Activated gamma-delta T cell treated with Interleukin-2 at 50 U/mL for 16 hours (primary cell): ENCODE measurements at regions not wholly inside any gene's neighbourhood (a gene's known extent, or its start where the extent isn't known, plus 50 kb on each side); places are given as distances from the start of the nearest gene placed in this dataset.

ENCODE experiments used
- DNase-seq: peaks from one replicate; pipeline ENCODE4 v3.0.0-alpha.2; 2020

DNA sequence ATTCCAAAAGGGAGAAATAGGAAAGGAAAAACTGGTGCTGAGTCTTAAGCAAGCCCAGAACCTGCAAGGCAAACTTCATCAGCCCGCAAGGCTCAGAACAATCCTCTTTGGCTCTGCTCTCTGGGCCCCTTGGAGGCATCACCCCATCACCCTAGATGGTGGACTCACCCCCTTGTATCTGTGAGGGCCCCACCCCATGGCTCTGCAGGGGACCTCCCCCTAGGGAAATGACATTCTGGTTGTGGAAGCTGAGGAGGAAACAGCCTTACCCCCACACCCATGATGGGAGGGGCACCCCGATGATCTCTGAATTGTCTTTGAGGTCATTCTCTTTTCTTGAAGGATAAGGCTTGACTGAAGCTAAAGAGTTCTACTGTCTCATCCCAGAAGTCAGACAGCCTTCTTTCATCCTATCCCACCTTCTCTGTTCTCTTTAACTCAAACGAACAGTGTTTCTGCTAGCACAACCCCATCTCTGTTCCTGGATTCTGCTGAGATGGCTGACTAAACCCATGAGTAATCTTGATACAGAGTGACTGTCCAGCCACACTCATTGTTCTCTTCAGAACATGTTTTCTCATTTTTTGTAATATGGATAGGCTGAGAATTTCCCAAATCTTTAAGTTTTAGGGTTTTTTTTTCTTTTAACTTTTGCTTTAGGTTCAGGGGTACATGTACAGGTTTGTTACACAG lies 492.1 kb upstream of the MYT1L start:
- no peak for DNase-seq

DNA sequence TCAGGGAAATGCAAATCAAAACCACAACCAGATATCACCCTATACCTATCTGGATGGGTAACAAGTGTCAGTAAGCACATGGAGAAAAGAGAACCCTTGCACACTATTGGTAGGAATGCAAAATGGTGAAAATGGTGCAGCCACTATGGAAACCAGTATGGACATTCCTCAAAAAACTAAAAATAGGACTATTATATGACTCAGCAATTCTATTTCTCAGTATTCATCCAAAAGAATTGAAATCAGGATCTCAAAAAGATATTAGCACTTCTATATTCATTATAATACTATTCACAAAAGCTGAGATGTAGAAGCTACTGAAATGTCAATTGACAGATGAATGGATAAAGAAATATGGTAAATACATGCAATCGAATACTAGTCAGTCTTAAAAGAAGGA lies 491.1 kb upstream of the MYT1L start:
- no peak for DNase-seq

DNA sequence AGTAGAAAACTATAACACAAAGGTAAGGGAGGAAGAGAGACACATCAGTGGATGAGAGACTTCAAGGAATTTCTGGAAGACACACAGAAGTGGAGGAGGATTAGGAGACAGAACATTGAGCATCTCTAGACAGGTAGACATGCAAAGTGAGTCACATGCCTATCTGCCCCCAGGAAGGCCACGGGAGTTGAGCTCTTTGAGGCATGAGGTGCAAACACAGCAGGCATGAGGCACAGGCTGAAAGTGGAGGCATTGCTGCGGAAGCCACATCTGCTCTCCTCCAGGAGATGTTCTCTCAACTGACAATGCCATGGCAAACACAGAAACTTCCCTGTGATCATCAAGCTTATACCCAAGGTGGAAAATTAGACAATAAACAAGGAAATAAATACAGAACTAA lies 481.6 kb upstream of the MYT1L start:
- DNase-seq = no peak

DNA sequence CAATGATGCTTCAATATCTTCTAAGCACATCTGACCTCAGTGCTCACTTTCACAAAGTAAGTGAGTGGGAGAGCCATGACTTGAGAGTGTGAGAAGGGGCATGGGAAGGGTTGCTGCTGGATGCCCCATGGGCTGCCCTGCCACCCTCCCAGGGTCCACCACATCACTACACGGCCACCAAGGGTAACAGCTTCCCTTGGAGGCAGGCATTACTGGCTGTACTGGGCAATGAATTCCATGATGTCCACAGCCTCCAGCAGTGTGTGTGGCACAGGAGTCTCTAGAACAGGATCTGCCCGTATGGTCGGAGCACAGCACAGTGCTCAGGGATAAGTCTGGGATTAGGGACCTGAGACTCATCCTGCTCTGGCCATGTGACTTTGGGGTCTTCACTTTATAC lies 481.0 kb upstream of the MYT1L start:
- DNase-seq = no peak

DNA sequence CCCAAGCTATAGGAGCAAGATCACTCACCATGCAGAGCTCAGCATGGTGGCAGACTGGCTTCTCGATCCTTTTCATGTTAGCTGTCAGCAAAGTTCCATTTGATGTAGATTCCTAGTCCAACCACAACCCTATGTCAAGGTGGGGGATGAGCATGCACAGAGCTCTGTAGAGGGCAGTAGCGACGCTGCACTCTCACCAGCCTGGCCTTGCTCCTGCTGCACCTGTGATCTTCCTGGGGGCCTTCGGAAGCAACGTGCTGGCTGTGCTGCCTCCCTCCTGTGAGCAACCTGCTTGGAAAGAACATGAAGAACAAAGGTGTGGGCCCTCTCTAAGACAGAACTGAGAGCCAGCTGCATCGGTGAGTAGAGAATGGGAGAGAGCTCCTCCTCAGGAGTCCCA lies 479.4 kb upstream of the MYT1L start:
- no peak for DNase-seq

DNA sequence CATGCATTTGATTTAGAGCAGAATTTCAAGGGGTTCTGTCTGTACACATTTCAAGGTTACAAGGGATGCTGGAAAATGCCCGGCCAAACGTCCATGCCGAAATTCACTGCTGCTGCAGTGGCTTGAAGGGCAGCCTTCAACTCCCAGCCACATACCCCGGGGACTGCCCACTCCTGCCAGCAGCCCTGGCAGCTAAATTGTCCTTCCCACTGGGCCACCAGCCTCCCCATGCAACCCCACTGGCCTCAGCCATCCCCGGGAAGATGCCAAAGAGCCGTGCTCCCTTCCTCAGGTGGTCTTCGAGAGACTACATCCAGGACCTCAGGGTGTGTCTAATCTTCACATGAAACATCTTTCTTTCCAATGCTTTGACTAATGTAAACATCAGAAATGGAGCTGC lies 478.7 kb upstream of the MYT1L start:
- DNase-seq = no peak

DNA sequence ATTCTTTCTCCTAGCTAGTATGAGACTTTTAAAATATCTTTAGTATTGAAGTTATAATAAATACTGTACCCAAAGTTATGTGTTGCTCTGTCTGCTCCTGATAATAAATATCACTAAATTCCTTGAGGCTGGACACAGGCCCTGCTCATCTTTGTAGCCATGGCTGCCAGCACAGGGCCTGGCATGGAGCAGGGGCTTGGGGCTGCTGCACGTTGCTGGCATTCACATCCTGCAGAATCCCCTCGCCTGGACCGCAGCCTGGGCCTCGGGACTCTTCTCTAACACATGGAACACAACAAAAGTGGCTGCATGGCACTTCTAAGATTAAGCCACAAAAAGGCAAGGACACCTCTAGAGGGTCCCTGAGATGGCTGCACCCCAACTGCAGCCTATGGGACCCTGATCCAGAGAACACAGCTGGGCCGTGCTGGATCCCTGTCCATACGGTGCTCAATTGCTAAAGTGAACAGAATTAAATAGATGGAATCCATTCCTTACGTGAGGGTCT lies 477.5 kb upstream of the MYT1L start:
- no peak for DNase-seq

DNA sequence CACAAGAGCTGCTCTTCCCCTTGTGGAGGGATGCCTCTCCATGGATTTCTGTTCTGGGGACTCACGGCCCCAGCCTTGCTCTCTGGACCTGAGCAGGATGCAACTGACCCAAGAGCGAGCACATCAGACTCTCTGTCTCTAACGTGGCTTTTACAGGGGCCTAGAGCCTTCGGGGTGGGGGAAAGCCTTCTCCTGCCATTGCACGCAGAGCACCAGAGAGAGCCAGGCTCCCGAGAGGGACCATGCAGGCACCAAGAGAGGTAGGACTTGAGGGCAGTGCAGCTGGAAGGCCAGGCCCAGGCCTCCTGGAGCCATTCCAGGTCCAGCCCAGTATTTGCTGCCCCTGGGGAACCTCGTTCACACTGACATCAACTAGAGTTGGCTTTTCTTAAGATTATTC lies 475.6 kb upstream of the MYT1L start:
- no peak for DNase-seq

DNA sequence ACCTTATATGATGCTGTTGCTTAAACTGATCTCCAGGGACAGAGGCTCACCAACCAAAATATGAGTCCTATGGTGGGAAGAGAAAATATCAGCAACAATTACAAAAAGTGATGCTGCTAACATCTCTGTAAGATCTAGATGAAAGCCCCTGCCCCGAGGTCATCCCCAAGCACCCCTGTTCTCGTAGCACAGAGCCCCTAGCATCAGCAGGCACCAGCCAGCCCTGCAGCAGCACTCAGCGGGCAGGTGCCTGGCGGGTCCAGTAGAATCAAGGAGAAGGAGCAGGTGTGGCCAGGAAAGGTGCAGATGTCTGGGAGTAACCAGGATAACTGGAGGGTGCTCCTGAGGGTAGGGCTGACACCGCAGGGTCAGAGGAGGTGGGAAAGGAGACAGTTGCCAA lies 474.2 kb upstream of the MYT1L start:
- no peak for DNase-seq

DNA sequence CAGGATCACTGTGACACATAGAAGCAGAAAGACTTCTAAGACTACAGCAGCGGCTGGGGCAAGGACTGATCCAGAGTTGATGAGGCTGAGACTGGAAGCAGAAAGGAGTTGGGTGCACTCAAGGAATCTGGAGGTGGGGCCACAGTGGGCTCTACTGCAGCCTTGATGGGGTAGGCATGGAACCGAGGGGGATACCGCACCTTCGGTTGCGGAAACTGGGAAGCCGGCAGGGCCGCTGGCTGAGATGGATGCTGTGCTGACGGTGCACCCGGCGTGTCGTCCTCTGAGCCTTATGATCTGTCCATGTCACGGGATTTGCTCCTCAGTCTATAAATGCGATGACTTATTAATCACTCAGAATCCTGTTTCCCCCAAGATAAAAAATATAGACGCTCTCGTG lies 473.5 kb upstream of the MYT1L start:
- no peak for DNase-seq

DNA sequence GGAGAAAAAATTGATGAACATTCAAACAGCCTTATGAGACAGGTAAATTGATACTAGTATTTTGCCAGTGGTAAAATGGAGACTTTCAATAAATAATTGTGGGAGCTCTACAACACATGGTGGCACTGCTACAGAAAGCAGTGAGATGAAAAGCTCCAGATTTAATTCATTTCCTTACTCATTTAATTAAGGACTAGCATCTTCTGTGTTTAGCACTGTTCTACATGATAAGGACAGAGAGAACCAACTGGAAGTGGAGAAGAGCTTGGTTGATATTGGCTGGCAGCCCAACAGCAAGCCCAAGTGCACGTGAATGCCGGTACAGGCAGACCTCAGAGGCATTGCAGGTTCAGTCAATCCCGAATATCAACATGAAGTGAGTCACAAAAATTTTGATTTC lies 470.4 kb upstream of the MYT1L start:
- no peak for DNase-seq

DNA sequence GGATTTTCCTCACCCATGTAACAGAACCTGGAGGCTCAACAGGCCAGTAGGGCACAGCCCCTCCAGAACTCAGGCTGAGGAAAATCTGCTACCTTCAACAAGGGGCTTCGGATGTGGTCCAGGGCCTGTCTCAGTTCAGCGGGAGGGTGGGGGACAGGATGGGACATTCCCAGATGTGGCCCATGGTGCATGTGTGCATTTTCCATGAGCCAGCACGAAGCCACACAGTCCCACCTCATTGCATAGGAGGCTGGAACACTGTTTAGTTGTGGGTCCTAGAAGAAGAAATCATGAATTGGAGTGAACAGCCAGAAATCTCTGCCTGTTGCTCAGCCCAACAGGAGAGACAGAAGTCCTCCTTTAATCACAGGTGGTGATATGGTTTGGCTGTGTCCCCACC lies 469.6 kb upstream of the MYT1L start:
- DNase-seq = no peak

DNA sequence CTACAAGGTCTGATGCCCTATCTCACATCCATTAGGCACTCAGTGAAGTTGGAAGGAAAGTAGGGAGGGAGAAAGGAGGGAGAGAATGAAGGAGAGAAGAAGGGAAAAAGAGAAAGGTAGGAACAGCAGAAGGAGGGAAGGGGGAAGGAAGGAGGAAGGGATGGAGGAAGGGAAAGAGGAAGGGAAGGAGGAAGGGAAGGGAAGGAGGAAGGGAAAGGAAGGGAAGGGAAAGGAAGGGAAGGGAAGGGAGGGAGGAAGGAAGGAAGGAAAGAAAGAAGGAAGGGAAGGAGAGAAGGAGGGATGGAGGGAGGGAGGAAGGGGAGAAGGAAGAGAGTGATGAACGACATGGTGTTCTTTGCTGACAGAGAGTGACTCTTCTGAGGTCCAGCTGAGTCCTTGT lies 468.9 kb upstream of the MYT1L start:
- DNase-seq = no peak

DNA sequence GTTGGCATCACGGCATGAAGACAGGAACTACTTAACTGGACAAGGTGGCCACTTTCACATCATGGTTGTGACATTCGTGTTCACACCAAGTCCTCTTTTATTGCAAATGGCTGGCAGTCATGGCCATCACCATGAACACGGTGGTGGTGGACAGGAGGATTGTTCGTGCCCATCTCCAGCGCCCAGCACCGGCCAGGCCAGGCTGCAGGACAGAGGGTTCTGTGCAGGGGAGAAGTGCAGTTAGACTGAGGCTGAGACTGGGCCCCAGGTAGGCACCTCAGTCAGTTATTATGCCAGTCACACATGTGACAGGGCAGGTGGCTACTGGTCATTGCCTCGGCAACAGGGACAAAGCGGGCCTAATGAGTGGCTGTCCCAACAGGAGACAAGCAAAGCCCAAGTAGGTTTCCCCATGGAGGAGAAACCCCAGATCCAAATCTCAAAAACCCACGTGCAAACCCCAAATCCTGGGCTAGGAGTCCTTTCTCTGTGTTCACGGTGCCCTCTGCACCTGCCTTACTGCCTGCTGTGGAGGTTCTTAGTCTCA lies 468.1 kb upstream of the MYT1L start:
- no peak for DNase-seq

DNA sequence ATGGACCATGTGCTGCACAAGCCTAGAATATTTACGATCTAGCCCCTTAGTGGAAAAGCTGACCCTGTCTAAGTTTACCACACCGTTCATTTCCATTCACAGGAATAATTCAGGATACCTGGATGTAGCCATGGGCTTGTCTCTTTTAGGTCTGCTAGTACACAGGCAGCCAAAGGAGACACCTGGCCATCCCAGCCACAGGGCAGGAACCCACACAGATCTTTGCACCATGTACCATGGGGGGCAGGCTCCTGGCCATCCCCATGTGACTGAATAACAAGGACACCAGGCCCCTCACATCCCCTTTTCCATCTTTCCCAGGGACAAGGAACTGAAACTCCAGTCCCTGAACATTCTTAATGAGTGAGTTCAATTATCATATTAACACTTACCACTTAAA lies 467.3 kb upstream of the MYT1L start:
- DNase-seq = no peak

DNA sequence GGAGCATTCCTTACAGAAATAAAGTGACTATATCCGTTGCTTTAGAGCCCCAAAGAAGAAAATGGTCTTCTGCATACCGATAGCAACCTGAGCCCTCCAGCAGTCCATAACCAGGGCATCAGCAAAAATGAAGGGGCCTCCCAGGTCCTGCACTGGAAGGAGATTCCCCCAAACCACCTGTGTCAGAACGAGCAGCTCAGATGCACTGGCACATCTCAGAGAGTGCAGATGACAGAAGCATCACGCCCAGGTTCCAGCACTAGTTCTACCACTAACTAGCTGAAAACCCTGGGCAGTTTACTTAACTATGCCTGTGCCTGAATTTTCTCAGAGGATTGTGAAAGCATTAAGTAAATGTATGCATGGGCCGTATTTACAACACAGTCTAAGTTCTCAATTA lies 466.7 kb upstream of the MYT1L start:
- no peak for DNase-seq

DNA sequence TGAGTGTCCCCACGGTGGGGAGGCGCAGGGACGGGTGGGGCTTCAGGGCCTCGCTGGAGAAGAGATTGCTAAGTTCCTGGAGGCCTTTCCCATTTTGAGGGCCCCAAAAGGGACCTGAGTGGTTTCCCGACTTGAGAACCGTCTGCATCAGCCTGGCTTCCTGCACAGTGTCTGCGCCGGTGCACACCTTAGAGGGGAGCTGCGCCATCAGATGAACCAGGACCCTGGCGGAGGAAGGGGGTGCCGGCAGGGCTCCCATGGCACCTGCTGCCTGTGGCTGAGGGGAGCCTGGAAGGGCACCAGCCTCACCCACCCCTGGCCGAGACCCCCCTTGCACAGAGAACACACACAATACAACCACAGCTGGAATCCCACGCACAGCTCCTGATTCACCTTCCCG lies 465.1 kb upstream of the MYT1L start:
- no peak for DNase-seq

DNA sequence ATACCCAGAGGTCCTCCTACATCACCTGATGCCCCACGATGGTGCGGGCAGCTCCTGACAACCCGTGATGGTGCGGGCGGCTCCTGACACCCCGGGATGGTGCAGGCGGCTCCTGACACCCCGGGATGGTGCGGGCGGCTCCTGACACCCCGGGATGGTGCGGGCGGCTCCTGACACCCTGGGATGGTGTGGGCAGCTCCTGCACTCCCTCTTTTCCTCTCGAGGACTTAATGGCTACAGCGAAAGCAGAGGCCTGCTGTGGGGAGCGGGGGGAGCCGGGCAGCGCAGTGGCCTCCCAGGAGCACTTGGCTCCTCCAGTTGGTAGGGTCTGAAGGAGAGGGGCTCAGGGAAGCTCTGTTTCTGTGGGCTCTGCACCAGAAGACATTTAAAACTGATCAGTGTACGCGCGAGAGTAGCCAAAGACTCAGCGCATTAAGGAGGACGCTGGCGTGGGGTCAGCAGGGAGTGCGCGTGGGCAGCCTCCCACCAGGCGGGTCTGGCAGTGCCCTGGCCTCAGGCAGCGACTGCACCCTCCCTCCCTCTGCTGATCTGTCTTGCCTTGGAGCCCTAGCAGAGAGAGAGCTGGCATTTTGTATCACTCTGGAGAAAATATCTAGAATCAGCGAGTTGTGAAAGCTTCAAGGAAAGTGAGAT lies 464.5 kb upstream of the MYT1L start:
- DNase-seq = no peak

DNA sequence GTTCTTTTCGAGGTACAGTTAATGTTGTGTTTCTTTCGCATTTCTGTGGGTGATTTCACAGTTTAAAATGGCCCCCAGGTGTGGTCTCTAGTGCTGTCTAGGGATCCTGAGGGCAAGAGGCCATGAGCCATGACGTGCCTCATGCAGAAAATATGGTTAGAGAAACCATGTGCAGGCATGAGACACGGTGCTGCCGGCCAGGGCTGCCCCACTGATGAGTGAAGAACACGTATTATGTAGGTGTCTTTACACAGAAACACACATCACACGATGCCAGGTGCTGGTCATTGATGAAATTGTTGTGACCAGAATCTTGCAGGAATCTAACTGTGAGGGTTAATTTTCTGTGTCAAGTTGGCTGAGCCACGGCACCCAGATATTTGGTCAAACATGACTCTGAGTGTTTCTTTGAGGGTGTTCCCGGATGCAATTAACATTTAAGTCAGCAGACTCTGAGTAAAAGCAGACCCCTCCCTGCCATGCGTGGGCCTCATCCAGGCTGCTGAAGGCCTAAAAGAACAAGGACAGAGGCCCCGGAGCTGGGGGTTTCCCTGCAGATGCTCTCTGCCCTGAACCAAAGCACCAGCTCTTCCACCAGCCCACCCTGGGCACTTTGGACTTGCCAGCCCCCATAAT lies 463.0 kb upstream of the MYT1L start:
- no peak for DNase-seq

DNA sequence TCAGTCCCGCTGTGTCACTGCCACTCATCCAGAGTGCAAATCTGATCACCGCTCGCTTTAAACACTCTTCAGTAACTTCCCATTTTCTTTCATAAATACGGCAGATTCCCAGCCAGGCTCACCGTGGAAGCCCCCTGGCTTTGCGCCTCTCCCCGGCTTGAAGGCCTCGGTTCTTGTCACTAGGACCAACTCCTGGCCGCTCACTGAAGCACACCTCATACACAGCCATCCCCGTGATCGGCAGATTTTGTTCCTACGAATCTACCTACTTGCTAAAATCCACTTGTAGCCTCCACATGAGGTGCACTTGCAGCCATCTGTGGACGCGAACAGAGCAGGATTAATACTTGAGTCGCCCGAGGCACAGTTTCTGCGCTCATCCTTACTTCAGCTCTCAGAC lies 462.4 kb upstream of the MYT1L start:
- DNase-seq = no peak

DNA sequence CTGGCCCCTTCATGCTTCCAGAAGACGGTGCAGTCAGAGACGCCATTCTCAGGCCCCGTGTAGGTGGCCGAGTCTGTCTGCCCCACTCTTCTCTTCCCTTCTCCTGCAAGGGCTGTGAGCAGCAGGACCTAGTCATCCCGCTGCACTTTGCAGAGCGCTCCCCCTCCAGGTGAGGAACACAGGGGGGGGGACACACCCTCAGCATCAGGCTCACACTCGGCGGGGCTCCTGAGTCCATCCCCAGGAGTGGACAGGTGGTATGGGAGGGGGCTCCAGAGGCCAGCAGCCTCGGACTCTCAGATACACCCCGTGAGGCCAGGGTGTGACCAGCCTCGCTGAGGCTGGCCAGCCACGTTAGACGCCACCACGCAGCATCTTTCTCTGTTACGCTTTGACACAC lies 460.5 kb upstream of the MYT1L start:
- no peak for DNase-seq

DNA sequence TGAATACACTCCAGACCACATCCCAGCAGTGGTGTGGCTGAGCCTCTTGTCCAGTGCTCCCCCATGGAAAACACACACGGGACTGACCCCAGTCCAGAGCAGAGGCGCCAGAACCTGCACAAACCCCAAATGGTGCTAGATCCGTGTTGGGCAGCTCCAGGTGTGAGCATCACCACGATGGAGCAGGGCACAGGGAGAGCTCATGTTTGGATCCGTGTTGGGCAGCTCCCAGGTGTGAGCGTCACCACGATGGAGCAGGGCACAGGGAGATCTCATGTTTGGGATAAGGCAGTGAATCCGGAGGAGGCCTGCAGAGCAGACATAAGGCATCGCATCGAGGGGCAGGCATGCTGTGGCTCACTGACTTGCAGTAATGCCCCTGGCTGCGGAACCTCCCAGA lies 460.0 kb upstream of the MYT1L start:
- DNase-seq = no peak

DNA sequence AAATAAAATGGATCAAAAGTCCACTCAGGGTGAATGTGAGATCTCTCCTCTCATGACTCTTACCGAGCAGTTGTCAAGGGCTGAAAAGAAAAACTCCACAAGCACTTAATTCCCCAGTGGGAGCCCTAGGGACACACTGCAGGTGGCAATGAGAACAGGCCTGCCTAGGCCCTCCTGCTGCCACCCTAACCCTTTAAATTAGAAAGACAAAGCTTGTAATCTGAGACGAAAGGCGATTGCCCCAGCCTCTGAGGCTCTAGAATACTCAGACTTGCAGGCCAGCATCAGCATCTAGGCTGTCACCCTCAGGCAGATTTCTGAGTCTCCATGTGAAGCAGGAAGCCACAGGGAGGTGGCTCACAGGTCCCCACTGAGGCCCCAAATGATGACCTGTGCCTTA lies 457.0 kb upstream of the MYT1L start:
- no peak for DNase-seq

DNA sequence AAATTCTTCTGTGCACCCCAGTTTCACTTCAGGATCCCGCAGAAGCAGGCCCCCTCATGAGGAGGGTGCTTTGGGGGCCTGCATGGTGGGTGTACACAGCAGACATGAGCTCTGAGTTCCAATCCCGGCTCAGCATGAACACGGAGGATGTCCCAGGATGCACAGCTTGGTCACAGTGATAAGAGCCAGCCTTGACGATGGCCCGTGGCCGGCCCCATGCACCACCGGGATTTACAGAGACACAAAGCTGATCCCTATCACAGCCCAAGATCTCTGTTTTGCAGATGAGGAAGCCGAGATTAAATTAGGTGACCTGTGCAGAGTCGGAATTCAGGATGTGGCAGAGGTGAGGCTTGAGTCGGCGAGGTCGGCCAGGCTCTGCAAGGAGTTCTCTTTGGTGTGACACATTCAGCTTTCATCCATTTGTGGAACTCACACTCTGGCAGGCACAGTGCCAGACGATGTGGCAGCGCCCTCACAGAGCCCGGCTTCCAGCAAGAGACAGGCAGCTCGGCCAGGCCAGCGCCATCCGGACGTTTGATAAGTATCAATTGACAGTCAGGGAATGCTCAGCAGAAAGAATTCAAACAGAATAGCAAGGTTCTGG lies 456.3 kb upstream of the MYT1L start:
- DNase-seq = no peak
